ENCODE measurements at regions not wholly inside any gene's neighbourhood (a gene's known extent, or its start where the extent isn't known, plus 50 kb on each side); places are given as distances from the start of the nearest gene placed in this dataset.
"Not testable (repeated sequence)": the region's sequence is repeated elsewhere in the genome, so short reads cannot be mapped to it uniquely, and the experiment has no call there.

GRCh38 chr21:9795291-9795690 is 726.1 kb upstream of the TPTE start:
- DNase-seq: not testable (repeated sequence)

- DNase-seq: not testable (repeated sequence)
Observed at GRCh38 chr21:9796293-9796692, 725.1 kb upstream of the TPTE start.

- not testable (repeated sequence) for DNase-seq
Observed at GRCh38 chr21:9807675-9808074, 713.7 kb upstream of the TPTE start.

GRCh38 chr21:9811223-9812004 is 710.0 kb upstream of the TPTE start:
- not testable (repeated sequence) for DNase-seq

- DNase-seq: not testable (repeated sequence)
Observed at GRCh38 chr21:9812507-9812906, 708.9 kb upstream of the TPTE start.

- DNase-seq: not testable (repeated sequence)
Observed at GRCh38 chr21:9813894-9814814, 707.2 kb upstream of the TPTE start.

- not testable (repeated sequence) for DNase-seq
Observed at GRCh38 chr21:9815181-9815789, 706.1 kb upstream of the TPTE start.

- DNase-seq: not testable (repeated sequence)
Observed at GRCh38 chr21:9816734-9817334, 704.5 kb upstream of the TPTE start.

GRCh38 chr21:9817841-9818441 is 703.4 kb upstream of the TPTE start:
- DNase-seq: not testable (repeated sequence)

- not testable (repeated sequence) for DNase-seq
Observed at GRCh38 chr21:9819549-9820192, 701.7 kb upstream of the TPTE start.

GRCh38 chr21:9820579-9820978 is 700.8 kb upstream of the TPTE start:
- DNase-seq: not testable (repeated sequence)

GRCh38 chr21:9821472-9821871 is 699.9 kb upstream of the TPTE start:
- not testable (repeated sequence) for DNase-seq

GRCh38 chr21:9822093-9822820 is 699.1 kb upstream of the TPTE start:
- DNase-seq: not testable (repeated sequence)

- DNase-seq: peak; percentile 28
Observed at GRCh38 chr21:9823197-9824157, 697.9 kb upstream of the TPTE start.

GRCh38 chr21:9830801-9831200 is 690.6 kb upstream of the TPTE start:
- not testable (repeated sequence) for DNase-seq

- DNase-seq: not testable (repeated sequence)
Observed at GRCh38 chr21:9832751-9833150, 688.6 kb upstream of the TPTE start.

GRCh38 chr21:9836547-9836946 is 684.8 kb upstream of the TPTE start:
- DNase-seq: not testable (repeated sequence)

GRCh38 chr21:9837001-9837400 is 684.4 kb upstream of the TPTE start:
- not testable (repeated sequence) for DNase-seq

GRCh38 chr21:9837526-9837925 is 683.9 kb upstream of the TPTE start:
- DNase-seq: not testable (repeated sequence)

Measured in activated CD4-positive, alpha-beta T cell treated with anti-CD3 and anti-CD28 coated beads for 1 hour (primary cell).